Body of pancreas (tissue), 4 donors: ENCODE measurements at regions not wholly inside any gene's neighbourhood (a gene's known extent, or its start where the extent isn't known, plus 50 kb on each side); places are given as distances from the start of the nearest gene placed in this dataset.

Experiments
- POLR2A ChIP-seq, 3 donors: fragments of 450-650 bp; IDR thresholded peaks; one replicate each; pipeline ENCODE4 v1.6.1; 2016; ENCODE audit warnings: antibody characterized with exemption in 3 of 3, mild to moderate bottlenecking in 2 of 3
- TF ChIP-seq, protein P1 (sequence below), 7 experiments: fragments of 450-650 bp in 4 of 7; fragments of 200-600 bp in 3 of 7; sonication (generic) in 3 of 7; IDR thresholded peaks; one replicate each; pipeline ENCODE4 v1.5.1; 2016 to 2019; ENCODE audit warnings: antibody characterized with exemption in 7 of 7

DNA sequence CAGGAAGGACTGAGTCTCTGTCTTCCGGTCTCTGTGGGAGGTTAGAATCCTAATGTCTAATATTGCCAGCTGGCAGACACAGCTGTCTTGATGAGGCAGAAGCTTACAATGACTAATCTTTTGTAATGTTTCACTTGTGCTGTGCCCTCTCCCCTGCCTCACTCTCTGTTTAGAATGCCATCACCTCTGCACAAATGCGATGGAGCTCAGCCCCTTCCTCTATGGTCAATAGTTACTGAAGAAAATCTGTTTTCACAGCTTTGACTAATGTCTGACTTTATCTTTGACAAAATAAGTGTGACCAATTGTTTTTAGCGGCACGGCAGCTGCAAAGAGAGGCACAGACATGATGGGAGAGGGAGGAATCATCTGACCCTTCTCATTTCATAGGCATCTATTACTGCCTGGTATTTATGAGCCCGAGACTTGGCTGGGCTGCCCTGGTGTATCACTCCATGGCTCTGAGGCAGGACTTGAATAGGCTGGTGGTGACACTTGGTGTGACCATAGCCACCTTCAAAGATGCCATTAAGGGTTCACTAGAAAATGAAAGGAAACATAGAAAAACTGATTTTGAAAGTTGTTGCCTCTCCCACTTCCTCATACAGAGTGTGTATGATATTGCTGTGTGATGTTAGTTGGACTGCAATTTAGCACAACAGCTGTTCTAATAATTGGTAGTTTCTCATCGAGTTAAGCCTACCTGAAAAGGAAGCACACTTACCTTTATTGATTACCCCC is 163.2 kb upstream of the NBPF11 start:
- TF ChIP-seq, protein P1, sequence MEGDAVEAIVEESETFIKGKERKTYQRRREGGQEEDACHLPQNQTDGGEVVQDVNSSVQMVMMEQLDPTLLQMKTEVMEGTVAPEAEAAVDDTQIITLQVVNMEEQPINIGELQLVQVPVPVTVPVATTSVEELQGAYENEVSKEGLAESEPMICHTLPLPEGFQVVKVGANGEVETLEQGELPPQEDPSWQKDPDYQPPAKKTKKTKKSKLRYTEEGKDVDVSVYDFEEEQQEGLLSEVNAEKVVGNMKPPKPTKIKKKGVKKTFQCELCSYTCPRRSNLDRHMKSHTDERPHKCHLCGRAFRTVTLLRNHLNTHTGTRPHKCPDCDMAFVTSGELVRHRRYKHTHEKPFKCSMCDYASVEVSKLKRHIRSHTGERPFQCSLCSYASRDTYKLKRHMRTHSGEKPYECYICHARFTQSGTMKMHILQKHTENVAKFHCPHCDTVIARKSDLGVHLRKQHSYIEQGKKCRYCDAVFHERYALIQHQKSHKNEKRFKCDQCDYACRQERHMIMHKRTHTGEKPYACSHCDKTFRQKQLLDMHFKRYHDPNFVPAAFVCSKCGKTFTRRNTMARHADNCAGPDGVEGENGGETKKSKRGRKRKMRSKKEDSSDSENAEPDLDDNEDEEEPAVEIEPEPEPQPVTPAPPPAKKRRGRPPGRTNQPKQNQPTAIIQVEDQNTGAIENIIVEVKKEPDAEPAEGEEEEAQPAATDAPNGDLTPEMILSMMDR (IDR thresholded peaks at IDR 0.05) = no peak
- no peak for TF ChIP-seq POLR2A (IDR thresholded peaks at IDR 0.05)
